PC-9 (cell line): ENCODE measurements at regions not wholly inside any gene's neighbourhood (a gene's known extent, or its start where the extent isn't known, plus 50 kb on each side); places are given as distances from the start of the nearest gene placed in this dataset.

Source experiments
- BruUV-seq: library from RNA; stranded (reverse); fragments of 400-500 nt; replicated peaks from 2 replicates; lab custom pipeline; 2021; lab: Mats Ljungman, UMichigan
- CTCF ChIA-PET: fragments of 300-600 bp; sonication (Branson Sonifier 250); formaldehyde crosslinking; loops from one replicate; lab custom pipeline; 2022; ENCODE audit warnings: antibody characterized with exemption; lab: Charles Lee
- POLR2A ChIA-PET: fragments of 300-600 bp; sonication (Branson Sonifier 250); formaldehyde crosslinking; loops from one replicate; lab custom pipeline; 2022; ENCODE audit warnings: antibody characterized with exemption; ENCODE audit not compliant: unreplicated experiment; lab: Charles Lee
- DNase-seq, 2 experiments: peaks; one replicate each; pipeline versions ENCODE4 v3.0.0 to v3.0.0-alpha.2; 2015 to 2022; ENCODE audit warnings: mixed read lengths in 1 of 2
- H2AFZ ChIP-seq: fragments of 200-600 bp; sonication (generic); 2 replicates; pipeline ENCODE4 v1.8.1; 2017; ENCODE audit warnings: antibody characterized with exemption
- H3F3A ChIP-seq: fragments of 200-600 bp; sonication (generic); 2 replicates; pipeline ENCODE4 v1.8.1; 2017; ENCODE audit warnings: antibody characterized with exemption, mild to moderate bottlenecking, low read depth; ENCODE audit not compliant: insufficient read depth
- H3K27ac ChIP-seq: fragments of 200-600 bp; sonication (generic); 2 replicates; pipeline ENCODE4 v1.6.1; 2016; ENCODE audit warnings: mixed run types
- H3K27me3 ChIP-seq: fragments of 200-600 bp; sonication (generic); 2 replicates; pipeline ENCODE4 v1.6.1; 2016; ENCODE audit warnings: low read depth, mixed run types; ENCODE audit not compliant: insufficient read depth
- H3K36me3 ChIP-seq: fragments of 200-600 bp; sonication (generic); 2 replicates; pipeline ENCODE4 v1.6.1; 2016; ENCODE audit warnings: low read depth, mixed run types
- H3K4me1 ChIP-seq: fragments of 200-600 bp; sonication (generic); replicated peaks from 2 replicates; pipeline ENCODE4 v1.6.1; 2016; ENCODE audit warnings: mixed run types; ENCODE audit not compliant: insufficient read depth
- H3K4me2 ChIP-seq: fragments of 200-600 bp; sonication (generic); 2 replicates; pipeline ENCODE4 v1.6.1; 2017; ENCODE audit warnings: mixed run types
- H3K4me3 ChIP-seq: fragments of 200-600 bp; sonication (generic); 2 replicates; pipeline ENCODE4 v1.6.1; 2016; ENCODE audit warnings: mixed run types
- H3K79me2 ChIP-seq: fragments of 200-600 bp; sonication (generic); 2 replicates; pipeline ENCODE4 v1.6.1; 2017; ENCODE audit warnings: low read depth, mixed run types
- H3K9me2 ChIP-seq: fragments of 200-600 bp; sonication (generic); 2 replicates; pipeline ENCODE4 v1.8.1; 2017; ENCODE audit warnings: mild to moderate bottlenecking; ENCODE audit not compliant: insufficient read depth
- H3K9me3 ChIP-seq: fragments of 200-600 bp; sonication (generic); 2 replicates; pipeline ENCODE4 v1.8.1; 2016; ENCODE audit warnings: low read depth; ENCODE audit not compliant: insufficient read depth
- H4K20me1 ChIP-seq: fragments of 200-600 bp; sonication (generic); 2 replicates; pipeline ENCODE4 v1.8.1; 2017; ENCODE audit not compliant: insufficient read depth
- EZH2 ChIP-seq: fragments of 200-600 bp; sonication (generic); IDR thresholded peaks from 2 replicates; pipeline ENCODE4 v1.8.0; 2017; ENCODE audit warnings: antibody characterized with exemption, low read depth
- intact Hi-C: fragments of 100-400 bp; cut with micrococcal nuclease; formaldehyde crosslinking; loops from one replicate; pipeline ENCODE4 v1.10.0; 2022; ENCODE audit not compliant: unreplicated experiment
- TF ChIP-seq, protein P1 (sequence below): fragments of 200-600 bp; sonication (generic); conservative IDR thresholded peaks from 2 replicates; pipeline ENCODE4 v1.6.1; 2017; ENCODE audit warnings: mixed run types, antibody characterized with exemption, mild to moderate bottlenecking, moderate library complexity

DNA sequence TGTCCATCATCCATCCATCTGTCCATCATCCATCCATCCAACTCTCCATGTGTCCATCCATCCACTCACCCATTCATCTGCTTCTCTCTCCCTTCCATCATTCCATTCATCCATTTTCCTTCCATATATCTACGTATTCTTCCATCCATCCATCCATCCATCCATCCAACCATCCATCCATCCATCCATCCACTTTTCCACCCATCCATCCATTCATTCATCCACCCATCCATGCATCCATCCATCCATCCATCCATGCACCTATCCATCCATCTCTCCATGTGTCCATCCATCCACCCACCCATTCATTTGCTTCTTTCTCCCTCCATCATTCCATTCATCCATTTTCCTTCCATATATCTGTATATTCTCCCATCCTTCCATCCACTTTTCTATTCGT is 214.0 kb upstream of the RTL1 start:
- Histone ChIP-seq H3K4me2 (no peak overlapping the region), H3K27me3 (peaks cover 15% of the 10 kb centered on the region; the same call in 1 of the 2 replicates), H3K4me3 (no peak overlapping the region), H3K9me3 (no peaks in the 10 kb centered on the region), H3K79me2 (no peaks in the 10 kb centered on the region), H2AFZ (no peak overlapping the region), H4K20me1 (no peaks in the 10 kb centered on the region), H3F3A (no peaks in the 10 kb centered on the region), H3K4me1 (no peaks in the 10 kb centered on the region), H3K36me3 (no peaks in the 10 kb centered on the region), H3K9me2 (no peaks in the 10 kb centered on the region), H3K27ac (no peak overlapping the region)
- BruUV-seq: no TSS peak
- no peak for DNase-seq
- TF ChIP-seq, protein P1, sequence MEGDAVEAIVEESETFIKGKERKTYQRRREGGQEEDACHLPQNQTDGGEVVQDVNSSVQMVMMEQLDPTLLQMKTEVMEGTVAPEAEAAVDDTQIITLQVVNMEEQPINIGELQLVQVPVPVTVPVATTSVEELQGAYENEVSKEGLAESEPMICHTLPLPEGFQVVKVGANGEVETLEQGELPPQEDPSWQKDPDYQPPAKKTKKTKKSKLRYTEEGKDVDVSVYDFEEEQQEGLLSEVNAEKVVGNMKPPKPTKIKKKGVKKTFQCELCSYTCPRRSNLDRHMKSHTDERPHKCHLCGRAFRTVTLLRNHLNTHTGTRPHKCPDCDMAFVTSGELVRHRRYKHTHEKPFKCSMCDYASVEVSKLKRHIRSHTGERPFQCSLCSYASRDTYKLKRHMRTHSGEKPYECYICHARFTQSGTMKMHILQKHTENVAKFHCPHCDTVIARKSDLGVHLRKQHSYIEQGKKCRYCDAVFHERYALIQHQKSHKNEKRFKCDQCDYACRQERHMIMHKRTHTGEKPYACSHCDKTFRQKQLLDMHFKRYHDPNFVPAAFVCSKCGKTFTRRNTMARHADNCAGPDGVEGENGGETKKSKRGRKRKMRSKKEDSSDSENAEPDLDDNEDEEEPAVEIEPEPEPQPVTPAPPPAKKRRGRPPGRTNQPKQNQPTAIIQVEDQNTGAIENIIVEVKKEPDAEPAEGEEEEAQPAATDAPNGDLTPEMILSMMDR: no peak
- no peak for TF ChIP-seq EZH2
- intact Hi-C loops: no loop called here
- CTCF ChIA-PET: no interaction called here
- POLR2A ChIA-PET: no interaction called here

DNA sequence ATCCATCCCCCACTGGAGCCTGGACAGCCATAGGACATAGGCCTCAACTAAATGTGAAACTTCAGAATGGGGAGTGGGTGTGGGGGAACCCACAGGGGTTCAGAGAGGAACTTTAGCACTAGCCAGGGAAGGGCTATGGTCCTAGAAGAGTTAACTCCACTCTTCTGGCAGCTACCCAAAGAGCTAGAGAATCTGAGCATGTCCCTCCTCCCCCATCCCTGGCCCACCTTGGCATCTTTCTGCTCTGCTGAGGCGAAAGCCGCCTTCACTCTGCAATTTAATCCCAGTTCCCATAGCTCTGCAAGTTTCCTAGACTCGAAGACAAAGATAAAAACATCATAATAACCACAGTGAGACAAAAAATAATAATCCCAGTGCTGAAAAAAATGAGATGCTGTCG is 214.7 kb upstream of the RTL1 start:
- intact Hi-C loops: no loop called here
- H3K79me2 ChIP-seq: no peaks in the 10 kb centered on the region
- CTCF ChIA-PET: no interaction called here

DNA sequence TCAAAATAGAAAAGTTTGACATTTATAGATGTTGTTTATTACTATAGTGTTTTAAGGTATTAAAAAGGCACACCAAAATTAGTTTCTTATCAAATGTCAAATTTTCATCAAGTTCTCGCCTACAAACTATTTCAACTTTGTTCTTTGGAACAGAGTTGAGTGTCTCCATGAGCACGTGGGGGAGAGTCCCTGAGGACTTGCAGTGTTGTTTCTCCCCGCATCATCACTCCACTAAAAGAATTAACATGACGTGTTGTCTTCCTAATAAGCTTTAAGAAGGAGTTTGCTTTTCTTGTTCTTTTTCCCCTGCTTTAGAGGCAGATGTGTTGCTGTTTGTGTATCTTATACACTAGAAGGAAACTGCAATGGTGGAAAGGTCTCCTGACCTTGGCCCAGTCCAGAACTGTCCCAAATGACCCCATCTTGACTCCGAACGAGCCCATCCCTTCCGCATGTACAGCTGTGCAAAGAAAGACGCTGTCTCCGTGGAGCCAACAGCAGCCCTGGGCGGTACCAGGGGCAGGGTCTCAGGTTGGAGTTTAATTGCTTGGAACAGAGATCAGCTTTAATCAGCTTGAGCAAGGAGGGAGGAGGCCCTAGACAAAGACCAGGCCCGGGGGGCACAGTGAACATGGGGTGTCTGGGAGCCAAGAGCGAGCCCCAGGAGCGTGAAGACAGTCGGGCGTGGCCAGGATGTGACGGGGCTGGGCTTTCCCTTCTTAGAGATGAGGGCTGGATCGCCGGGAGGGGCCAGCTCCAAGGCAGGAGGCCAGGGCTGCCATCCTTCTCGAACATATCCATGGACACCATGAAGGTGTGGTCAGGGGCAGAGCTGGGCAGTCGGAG is 215.4 kb upstream of the RTL1 start:
- ChIA-PET POLR2A (no interaction called here), CTCF (no interaction called here)
- Histone ChIP-seq H3K79me2 (no peaks in the 10 kb centered on the region), H3K36me3 (no peaks in the 10 kb centered on the region), H3K4me2 (no peak overlapping the region), H3F3A (no peaks in the 10 kb centered on the region), H3K27me3 (peaks cover 15% of the 10 kb centered on the region; the same call in 1 of the 2 replicates), H3K27ac (no peak overlapping the region), H3K4me3 (no peak overlapping the region), H2AFZ (no peak overlapping the region), H3K9me2 (no peaks in the 10 kb centered on the region), H4K20me1 (no peaks in the 10 kb centered on the region), H3K9me3 (no peaks in the 10 kb centered on the region), H3K4me1 (no peaks in the 10 kb centered on the region)
- no peak for DNase-seq
- no TSS peak for BruUV-seq
- intact Hi-C loops: no loop called here
- TF ChIP-seq, protein P1: no peak
- no peak for TF ChIP-seq EZH2

More for the DNA sequence above, 214.7 kb upstream of the RTL1 start:
- POLR2A ChIA-PET: no interaction called here
- TF ChIP-seq, protein P1: no peak
- TF ChIP-seq EZH2: no peak
- Histone ChIP-seq H4K20me1 (no peaks in the 10 kb centered on the region), H3F3A (no peaks in the 10 kb centered on the region), H3K9me3 (no peaks in the 10 kb centered on the region), H3K4me3 (no peak overlapping the region), H3K27ac (no peak overlapping the region), H3K36me3 (no peaks in the 10 kb centered on the region), H2AFZ (no peak overlapping the region), H3K4me2 (no peak overlapping the region), H3K27me3 (peaks cover 15% of the 10 kb centered on the region; the same call in 1 of the 2 replicates), H3K9me2 (no peaks in the 10 kb centered on the region), H3K4me1 (no peaks in the 10 kb centered on the region)
- BruUV-seq: no TSS peak
- DNase-seq: no peak
